DND-41 (cell line): ENCODE measurements at regions not wholly inside any gene's neighbourhood (a gene's known extent, or its start where the extent isn't known, plus 50 kb on each side); places are given as distances from the start of the nearest gene placed in this dataset.

Experiments
- ATAC-seq: fragments of 200-7000 bp; cut with Tn5 transposase; 3 replicates; pipeline ENCODE4 v1.9.1; 2021; ENCODE audit warnings: low read depth; ENCODE audit not compliant: insufficient read depth
- DNase-seq: peaks from one replicate; pipeline ENCODE4 v3.0.0-alpha.2; 2020
- H2AFZ ChIP-seq: 2 replicates; pipeline ENCODE4 v1.6.0; 2012; ENCODE audit warnings: low read depth, low read length
- H3K27ac ChIP-seq: 2 replicates; pipeline ENCODE4 v1.5.1; 2012; ENCODE audit warnings: low read length, inconsistent platforms
- H3K27me3 ChIP-seq: fragments of 200-600 bp; sonication (generic); 2 replicates; pipeline ENCODE4 v1.6.0; 2012; ENCODE audit warnings: low read length, mild to moderate bottlenecking, inconsistent platforms; ENCODE audit not compliant: insufficient read depth, poor library complexity
- H3K36me3 ChIP-seq: 2 replicates; pipeline ENCODE4 v1.5.1; 2012; ENCODE audit warnings: low read length, inconsistent platforms; ENCODE audit not compliant: insufficient read depth
- H3K4me1 ChIP-seq: 2 replicates; pipeline ENCODE4 v1.5.1; 2012; ENCODE audit warnings: mild to moderate bottlenecking, low read length; ENCODE audit not compliant: insufficient read depth
- H3K4me2 ChIP-seq: 2 replicates; pipeline ENCODE4 v1.6.0; 2012; ENCODE audit warnings: mild to moderate bottlenecking, moderate library complexity, low read length, inconsistent platforms; ENCODE audit not compliant: insufficient read depth
- H3K4me3 ChIP-seq, 2 experiments: fragments of 200-600 bp in 1 of 2; shearing (Covaris generic) in 1 of 2; 2 replicates each; pipeline ENCODE4 v1.5.1; 2012 to 2016; ENCODE audit warnings: inconsistent platforms in 2 of 2, low read length in 2 of 2, mild to moderate bottlenecking in 2 of 2, low read depth in 1 of 2, moderate library complexity in 1 of 2
- H3K79me2 ChIP-seq: 2 replicates; pipeline ENCODE4 v1.6.0; 2012; ENCODE audit warnings: low read length, inconsistent platforms; ENCODE audit not compliant: insufficient read depth
- H3K9ac ChIP-seq: 2 replicates; pipeline ENCODE4 v1.6.0; 2012; ENCODE audit warnings: low read depth, mild to moderate bottlenecking, inconsistent platforms, low read length, moderate library complexity
- H3K9me3 ChIP-seq: 2 replicates; pipeline ENCODE4 v1.5.1; 2012; ENCODE audit warnings: low read length, moderate library complexity, mild to moderate bottlenecking, inconsistent platforms; ENCODE audit not compliant: insufficient read depth, severe bottlenecking
- H4K20me1 ChIP-seq: 2 replicates; pipeline ENCODE4 v1.6.0; 2012; ENCODE audit warnings: low read length; ENCODE audit not compliant: insufficient read depth
- EZH2 ChIP-seq: IDR thresholded peaks from 3 replicates; pipeline ENCODE4 v1.6.1; 2012; ENCODE audit warnings: borderline replicate concordance, low read depth, mild to moderate bottlenecking, moderate library complexity, low read length, inconsistent platforms; ENCODE audit not compliant: severe bottlenecking
- TF ChIP-seq, protein P1 (sequence below): IDR thresholded peaks from 2 replicates; pipeline ENCODE4 v1.5.1; 2012; ENCODE audit warnings: borderline replicate concordance, low read length, moderate library complexity, mild to moderate bottlenecking; ENCODE audit not compliant: poor library complexity, severe bottlenecking; ENCODE audit errors: extremely low read depth

DNA sequence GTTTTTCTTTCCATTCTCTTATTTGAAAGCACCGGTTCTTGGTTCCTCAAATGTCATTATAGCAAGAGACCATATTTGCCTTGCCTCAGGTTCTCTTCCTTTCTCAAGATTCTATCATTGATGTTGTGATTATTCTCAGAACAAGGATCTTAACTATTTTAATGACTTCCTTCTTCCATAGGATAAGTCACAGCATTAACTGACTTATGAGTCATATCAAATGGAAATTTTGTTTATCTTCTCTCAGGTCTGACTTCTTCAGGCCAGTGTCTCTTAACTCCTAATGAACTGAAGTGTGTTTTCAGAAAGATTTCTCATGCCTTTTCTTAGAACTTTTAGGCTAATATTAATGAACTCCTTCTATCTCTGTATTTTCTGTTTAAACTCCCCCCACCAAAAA is 794.6 kb upstream of the LRRN3 start:
- Histone ChIP-seq H2AFZ (no peak overlapping the region), H3K9me3 (no peaks in the 10 kb centered on the region), H3K27me3 (no peaks in the 10 kb centered on the region), H3K9ac (no peak overlapping the region), H3K4me3 (no peak overlapping the region), H3K4me1 (no peaks in the 10 kb centered on the region), H4K20me1 (no peaks in the 10 kb centered on the region), H3K27ac (no peak overlapping the region), H3K36me3 (no peaks in the 10 kb centered on the region), H3K79me2 (no peaks in the 10 kb centered on the region), H3K4me2 (no peak overlapping the region)
- TF ChIP-seq EZH2 = no peak
- TF ChIP-seq, protein P1, sequence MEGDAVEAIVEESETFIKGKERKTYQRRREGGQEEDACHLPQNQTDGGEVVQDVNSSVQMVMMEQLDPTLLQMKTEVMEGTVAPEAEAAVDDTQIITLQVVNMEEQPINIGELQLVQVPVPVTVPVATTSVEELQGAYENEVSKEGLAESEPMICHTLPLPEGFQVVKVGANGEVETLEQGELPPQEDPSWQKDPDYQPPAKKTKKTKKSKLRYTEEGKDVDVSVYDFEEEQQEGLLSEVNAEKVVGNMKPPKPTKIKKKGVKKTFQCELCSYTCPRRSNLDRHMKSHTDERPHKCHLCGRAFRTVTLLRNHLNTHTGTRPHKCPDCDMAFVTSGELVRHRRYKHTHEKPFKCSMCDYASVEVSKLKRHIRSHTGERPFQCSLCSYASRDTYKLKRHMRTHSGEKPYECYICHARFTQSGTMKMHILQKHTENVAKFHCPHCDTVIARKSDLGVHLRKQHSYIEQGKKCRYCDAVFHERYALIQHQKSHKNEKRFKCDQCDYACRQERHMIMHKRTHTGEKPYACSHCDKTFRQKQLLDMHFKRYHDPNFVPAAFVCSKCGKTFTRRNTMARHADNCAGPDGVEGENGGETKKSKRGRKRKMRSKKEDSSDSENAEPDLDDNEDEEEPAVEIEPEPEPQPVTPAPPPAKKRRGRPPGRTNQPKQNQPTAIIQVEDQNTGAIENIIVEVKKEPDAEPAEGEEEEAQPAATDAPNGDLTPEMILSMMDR = no peak
- DNase-seq = no peak
- ATAC-seq = no peak

GRCh38 chr7:110307776-110308175 is 783.2 kb upstream of the LRRN3 start:
- H3K36me3 ChIP-seq = peaks cover 9% of the 10 kb centered on the region

GRCh38 chr7:110308791-110309190 is 782.1 kb upstream of the LRRN3 start:
- Histone ChIP-seq H3K79me2 (no peaks in the 10 kb centered on the region), H4K20me1 (no peaks in the 10 kb centered on the region), H3K36me3 (peaks cover 9% of the 10 kb centered on the region), H3K4me1 (no peaks in the 10 kb centered on the region), H3K9me3 (peaks cover 20% of the 10 kb centered on the region), H3K27ac (no peak overlapping the region), H2AFZ (no peak overlapping the region), H3K4me2 (no peak overlapping the region), H3K9ac (no peak overlapping the region), H3K4me3 (no peak overlapping the region), H3K27me3 (no peaks in the 10 kb centered on the region)
- no peak for ATAC-seq
- TF ChIP-seq, protein P1 = no peak
- no peak for TF ChIP-seq EZH2
- DNase-seq = no peak

More at GRCh38 chr7:110307776-110308175, 783.2 kb upstream of the LRRN3 start:
- Histone ChIP-seq H3K4me1 (no peaks in the 10 kb centered on the region), H3K79me2 (no peaks in the 10 kb centered on the region), H3K27me3 (no peaks in the 10 kb centered on the region), H3K4me2 (no peak overlapping the region), H3K27ac (no peak overlapping the region), H2AFZ (no peak overlapping the region), H3K9ac (no peak overlapping the region), H3K9me3 (peaks cover 20% of the 10 kb centered on the region), H3K4me3 (no peak overlapping the region), H4K20me1 (no peaks in the 10 kb centered on the region)
- TF ChIP-seq, protein P1 = no peak
- no peak for TF ChIP-seq EZH2
- DNase-seq (no peak), ATAC-seq (no peak)

- ATAC-seq = no peak
- Histone ChIP-seq H3K4me3 (no peak overlapping the region), H3K9me3 (peaks cover 20% of the 10 kb centered on the region), H3K4me2 (no peak overlapping the region), H3K27me3 (no peaks in the 10 kb centered on the region), H4K20me1 (no peaks in the 10 kb centered on the region), H2AFZ (no peak overlapping the region), H3K27ac (no peak overlapping the region), H3K79me2 (no peaks in the 10 kb centered on the region), H3K36me3 (peaks cover 9% of the 10 kb centered on the region), H3K9ac (no peak overlapping the region), H3K4me1 (no peaks in the 10 kb centered on the region)
- TF ChIP-seq EZH2 = no peak
- TF ChIP-seq, protein P1 = no peak
- no peak for DNase-seq
These were observed 781.0 kb upstream of the LRRN3 start for GRCh38 chr7:110309941-110310340.
